Endothelial cell of umbilical vein (primary cell): ENCODE measurements at regions not wholly inside any gene's neighbourhood (a gene's known extent, or its start where the extent isn't known, plus 50 kb on each side); places are given as distances from the start of the nearest gene placed in this dataset.

Experiments used
- BruUV-seq: library from RNA; stranded (reverse); fragments of 400-500 nt; replicated peaks from 2 replicates; lab custom pipeline; 2021; lab: Mats Ljungman, UMichigan
- CTCF ChIA-PET: fragments of 300-600, 350-600 bp; sonication (Branson Sonifier 250); formaldehyde crosslinking; loops from one replicate; lab custom pipeline; 2021; ENCODE audit warnings: antibody characterized with exemption, inconsistent platforms; lab: Charles Lee
- POLR2A ChIA-PET: fragments of 300-600, 350-600 bp; sonication (Branson Sonifier 250); formaldehyde crosslinking; loops from one replicate; lab custom pipeline; 2021; ENCODE audit warnings: antibody characterized with exemption, inconsistent platforms; lab: Charles Lee
- DNase-seq: peaks from one replicate; pipeline ENCODE4 v3.0.0-alpha.2; 2011; ENCODE audit warnings: low read depth, low spot score
- FAIRE-seq: peaks from 2 replicates; lab custom pipeline; 2011; peaks lifted over from hg19 to GRCh38; lab: Jason Lieb, UNC
- H2AFZ ChIP-seq: 2 replicates; pipeline ENCODE4 v1.6.0; 2012; ENCODE audit warnings: low read depth, low read length, control low read depth, inconsistent platforms
- H3K27ac ChIP-seq: 2 replicates; pipeline ENCODE4 v1.5.1; 2011; ENCODE audit warnings: low read depth, mild to moderate bottlenecking, control low read depth, low read length, moderate library complexity; ENCODE audit not compliant: insufficient read depth
- H3K27me3 ChIP-seq, 2 experiments: 2 replicates each; pipeline versions ENCODE4 v1.6.0 to v1.6.1; 2011; ENCODE audit warnings: low read length in 2 of 2, mixed read lengths in 1 of 2; ENCODE audit not compliant: control insufficient read depth in 2 of 2, insufficient read depth in 2 of 2
- H3K36me3 ChIP-seq, 2 experiments: 2 replicates in 1 of 2; 3 replicates in 1 of 2; pipeline ENCODE4 v1.5.1; 2011; ENCODE audit warnings: low read length in 2 of 2, mild to moderate bottlenecking in 1 of 2, moderate library complexity in 1 of 2; ENCODE audit not compliant: control insufficient read depth in 2 of 2, insufficient read depth in 2 of 2; ENCODE audit errors: extremely low read depth in 1 of 2
- H3K4me1 ChIP-seq: 3 replicates; pipeline ENCODE4 v1.5.1; 2011; ENCODE audit warnings: mild to moderate bottlenecking, low read length; ENCODE audit not compliant: control insufficient read depth, insufficient read depth; ENCODE audit errors: extremely low read depth
- H3K4me2 ChIP-seq: 2 replicates; pipeline ENCODE4 v1.6.1; 2011; ENCODE audit warnings: low read length, control low read depth, mixed read lengths; ENCODE audit not compliant: insufficient read depth
- H3K4me3 ChIP-seq, 3 experiments: fragments of 200-600 bp in 1 of 3; sonication (generic), shearing (Covaris generic) in 1 of 3; replicated peaks in 1 of 3; 2 replicates each; pipeline ENCODE4 v1.5.1; 2011 to 2016; ENCODE audit warnings: control low read depth in 3 of 3, low read length in 3 of 3, mild to moderate bottlenecking in 2 of 3, inconsistent platforms in 1 of 3, low read depth in 1 of 3, moderate library complexity in 1 of 3; ENCODE audit not compliant: insufficient read depth in 1 of 3
- H3K79me2 ChIP-seq: 2 replicates; pipeline ENCODE4 v1.6.0; 2012; ENCODE audit warnings: low read length, inconsistent platforms; ENCODE audit not compliant: control insufficient read depth, insufficient read depth
- H3K9ac ChIP-seq: replicated peaks from 2 replicates; pipeline ENCODE3; 2011; ENCODE audit warnings: low read length, control low read depth; ENCODE audit not compliant: insufficient read depth; ENCODE audit errors: extremely low read depth
- H3K9me1 ChIP-seq: replicated peaks from 3 replicates; pipeline ENCODE4 v1.6.0; 2011; ENCODE audit warnings: mild to moderate bottlenecking, low read length; ENCODE audit not compliant: control insufficient read depth, insufficient read depth; ENCODE audit errors: extremely low read depth
- H3K9me3 ChIP-seq: replicated peaks from 2 replicates; pipeline ENCODE4 v1.5.1; 2012; ENCODE audit warnings: low read length, inconsistent platforms; ENCODE audit not compliant: control insufficient read depth, insufficient read depth
- H4K20me1 ChIP-seq: replicated peaks from 2 replicates; pipeline ENCODE3; 2011; ENCODE audit warnings: mild to moderate bottlenecking, low read length; ENCODE audit not compliant: control insufficient read depth, insufficient read depth; ENCODE audit errors: extremely low read depth
- EZH2 ChIP-seq: IDR thresholded peaks from 2 replicates; pipeline ENCODE4 v1.6.1; 2012; ENCODE audit warnings: borderline replicate concordance, low read depth, mild to moderate bottlenecking, moderate library complexity, low read length, inconsistent platforms; ENCODE audit not compliant: severe bottlenecking
- FOS ChIP-seq: IDR thresholded peaks from 2 replicates; pipeline ENCODE4 v1.6.1; 2011; ENCODE audit warnings: mild to moderate bottlenecking, low read length, moderate library complexity, borderline replicate concordance; ENCODE audit not compliant: insufficient read depth
- GATA2 ChIP-seq: IDR thresholded peaks from 2 replicates; pipeline ENCODE4 v1.7.0; 2011; ENCODE audit warnings: low read depth, mild to moderate bottlenecking, moderate library complexity, mixed read lengths, low read length; ENCODE audit not compliant: insufficient read length, insufficient read depth
- JUN ChIP-seq: IDR thresholded peaks from 2 replicates; pipeline ENCODE4 v1.6.1; 2011; ENCODE audit warnings: borderline replicate concordance, low read depth; ENCODE audit not compliant: insufficient read length, insufficient read depth
- MYC ChIP-seq: IDR thresholded peaks from one replicate; pipeline ENCODE4 v1.6.1; 2011; ENCODE audit warnings: mild to moderate bottlenecking, low read depth, low read length
- POLR2A ChIP-seq: IDR thresholded peaks from 2 replicates; pipeline ENCODE4 v1.6.1; 2012; ENCODE audit warnings: low read depth, mild to moderate bottlenecking, control low read depth, low read length
- POLR2AphosphoS5 ChIP-seq: IDR thresholded peaks from 2 replicates; pipeline ENCODE4 v1.6.1; 2012; ENCODE audit warnings: low read depth, mild to moderate bottlenecking, control low read depth, low read length, moderate library complexity; ENCODE audit not compliant: insufficient read depth
- dilution Hi-C: fragments of 300-500 bp; cut with MboI; formaldehyde crosslinking; loops from one replicate; pipeline ENCODE4 v1.15.0; 2019; ENCODE audit warnings: low sequenced_read_pairs; ENCODE audit not compliant: extremely low pct_ligation_motif_present
- intact Hi-C: fragments of 100-400 bp; cut with micrococcal nuclease; formaldehyde crosslinking; loops from one replicate; pipeline ENCODE4 v1.10.0; 2022
- TF ChIP-seq, protein P1 (sequence below): IDR thresholded peaks from 2 replicates; pipeline ENCODE4 v1.6.1; 2011; ENCODE audit not compliant: insufficient read depth, insufficient read length
- TF ChIP-seq, protein P2 (sequence below), 2 donors: IDR thresholded peaks; 1 replicate in 1 of 2; 2 replicates in 1 of 2; pipeline ENCODE4 v1.5.1; 2011; ENCODE audit warnings: low read length in 2 of 2, mild to moderate bottlenecking in 2 of 2, moderate library complexity in 2 of 2, control low read depth in 1 of 2, inconsistent platforms in 1 of 2, low read depth in 1 of 2; ENCODE audit not compliant: insufficient read depth in 1 of 2; ENCODE audit errors: extremely low read depth in 1 of 2

- Histone ChIP-seq H2AFZ (no peak overlapping the region), H3K4me1 (no peaks in the 10 kb centered on the region), H3K4me3 (no peak overlapping the region), H3K9ac (no peak overlapping the region), H3K36me3 (no peaks in the 10 kb centered on the region), H3K4me2 (no peak overlapping the region), H3K27ac (no peak overlapping the region), H4K20me1 (no peaks in the 10 kb centered on the region), H3K79me2 (no peaks in the 10 kb centered on the region), H3K27me3 (no peaks in the 10 kb centered on the region), H3K9me1 (no peaks in the 10 kb centered on the region), H3K9me3 (no peaks in the 10 kb centered on the region)
- no peak for FAIRE-seq
- no peak for DNase-seq
- intact Hi-C loops = no loop called here
- ChIA-PET CTCF (interaction anchor here (0.8 to 2.0 kb wide), 4 partner anchors 12 to 155 kb away, joined by 3 to 9 read pairs (median 4); no protein-coding TSS in a partner anchor), POLR2A (no interaction called here)
- dilution Hi-C loops = no loop called here
- TF ChIP-seq POLR2AphosphoS5 = no peak
- TF ChIP-seq, protein P1, sequence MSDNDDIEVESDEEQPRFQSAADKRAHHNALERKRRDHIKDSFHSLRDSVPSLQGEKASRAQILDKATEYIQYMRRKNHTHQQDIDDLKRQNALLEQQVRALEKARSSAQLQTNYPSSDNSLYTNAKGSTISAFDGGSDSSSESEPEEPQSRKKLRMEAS = no peak
- TF ChIP-seq FOS = no peak
- TF ChIP-seq, protein P2, sequence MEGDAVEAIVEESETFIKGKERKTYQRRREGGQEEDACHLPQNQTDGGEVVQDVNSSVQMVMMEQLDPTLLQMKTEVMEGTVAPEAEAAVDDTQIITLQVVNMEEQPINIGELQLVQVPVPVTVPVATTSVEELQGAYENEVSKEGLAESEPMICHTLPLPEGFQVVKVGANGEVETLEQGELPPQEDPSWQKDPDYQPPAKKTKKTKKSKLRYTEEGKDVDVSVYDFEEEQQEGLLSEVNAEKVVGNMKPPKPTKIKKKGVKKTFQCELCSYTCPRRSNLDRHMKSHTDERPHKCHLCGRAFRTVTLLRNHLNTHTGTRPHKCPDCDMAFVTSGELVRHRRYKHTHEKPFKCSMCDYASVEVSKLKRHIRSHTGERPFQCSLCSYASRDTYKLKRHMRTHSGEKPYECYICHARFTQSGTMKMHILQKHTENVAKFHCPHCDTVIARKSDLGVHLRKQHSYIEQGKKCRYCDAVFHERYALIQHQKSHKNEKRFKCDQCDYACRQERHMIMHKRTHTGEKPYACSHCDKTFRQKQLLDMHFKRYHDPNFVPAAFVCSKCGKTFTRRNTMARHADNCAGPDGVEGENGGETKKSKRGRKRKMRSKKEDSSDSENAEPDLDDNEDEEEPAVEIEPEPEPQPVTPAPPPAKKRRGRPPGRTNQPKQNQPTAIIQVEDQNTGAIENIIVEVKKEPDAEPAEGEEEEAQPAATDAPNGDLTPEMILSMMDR (IDR thresholded peaks at IDR 0.05; ENCODE audit: extremely low read depth in 1 of 2, insufficient read depth in 1 of 2, low read depth in 1 of 2, low read length in 2 of 2) = no peak
- no peak for TF ChIP-seq GATA2
- no peak for TF ChIP-seq POLR2A
- no peak for TF ChIP-seq JUN
- TF ChIP-seq MYC = no peak
- no peak for TF ChIP-seq EZH2
- no TSS peak for BruUV-seq
Measured at GRCh38 chr4:74516303-74516702, 71.4 kb downstream of the AREG start.
